ENCODE measurements at regions not wholly inside any gene's neighbourhood (a gene's known extent, or its start where the extent isn't known, plus 50 kb on each side); places are given as distances from the start of the nearest gene placed in this dataset.

- no peak for DNase-seq (ENCODE audit: extremely low spot score)
- ChIA-PET POLR2A (no interaction called here), CTCF (interaction anchor here (0.7 kb wide), 1 partner anchor 15 kb away, joined by 3 read pairs; no protein-coding TSS in a partner anchor)
- TF ChIP-seq PKNOX1 (IDR thresholded peaks at IDR 0.05), result no peak
- TF ChIP-seq L3MBTL2 (conservative IDR thresholded peaks at IDR 0.05), result no peak
- no peak for TF ChIP-seq SP1 (IDR thresholded peaks at IDR 0.05)
- TF ChIP-seq TARDBP (IDR thresholded peaks at IDR 0.05), result no peak
- no peak for TF ChIP-seq ELF4 (IDR thresholded peaks at IDR 0.05)
- no peak for TF ChIP-seq FOXK2 (IDR thresholded peaks at IDR 0.05)
- TF ChIP-seq FOXM1 (IDR thresholded peaks at IDR 0.05; ENCODE audit: borderline replicate concordance), result no peak
- TF ChIP-seq HDGF (IDR thresholded peaks at IDR 0.05; ENCODE audit: borderline replicate concordance), result no peak
- no peak for TF ChIP-seq ZNF384 (IDR thresholded peaks at IDR 0.05)
- no peak for TF ChIP-seq NFRKB (IDR thresholded peaks at IDR 0.05)
Observed at GRCh38 chr2:205887637-205888036, 198.3 kb downstream of the INO80D start.

- TF ChIP-seq BHLHE40 (IDR thresholded peaks at IDR 0.05; ENCODE audit: borderline replicate concordance), result no peak
- TF ChIP-seq ZNF384 (IDR thresholded peaks at IDR 0.05), result no peak
- no peak for TF ChIP-seq NFRKB (IDR thresholded peaks at IDR 0.05)
- TF ChIP-seq FOXA1 (IDR thresholded peaks at IDR 0.05), result no peak
- TF ChIP-seq SUZ12 (IDR thresholded peaks at IDR 0.05), result no peak
- peak; percentile 81 for TF ChIP-seq L3MBTL2 (conservative IDR thresholded peaks at IDR 0.05)
- ChIA-PET POLR2A (no interaction called here), CTCF (interaction anchor here (0.5 to 1.5 kb wide), 9 partner anchors 13 to 985 kb away, joined by 3 to 6 read pairs (median 3); no protein-coding TSS in a partner anchor)
- peak; percentile 90 for DNase-seq (ENCODE audit: extremely low spot score)
Observed at GRCh38 chr2:205885492-205886099, 200.4 kb downstream of the INO80D start.

- CTCF ChIA-PET, result interaction anchor here (0.6 kb wide), 1 partner anchor 792 kb away, joined by 3 read pairs; no protein-coding TSS in a partner anchor
- POLR2A ChIA-PET, result no interaction called here
- TF ChIP-seq ARNT (IDR thresholded peaks at IDR 0.05) (no peak), HDGF (IDR thresholded peaks at IDR 0.05; ENCODE audit: borderline replicate concordance) (no peak), NFRKB (IDR thresholded peaks at IDR 0.05) (no peak), BHLHE40 (IDR thresholded peaks at IDR 0.05; ENCODE audit: borderline replicate concordance) (no peak), PKNOX1 (IDR thresholded peaks at IDR 0.05) (no peak), FOXM1 (IDR thresholded peaks at IDR 0.05; ENCODE audit: borderline replicate concordance) (no peak), SP1 (IDR thresholded peaks at IDR 0.05) (no peak), FOXK2 (IDR thresholded peaks at IDR 0.05) (no peak), LEF1 (IDR thresholded peaks at IDR 0.05; ENCODE audit: borderline replicate concordance) (no peak), L3MBTL2 (conservative IDR thresholded peaks at IDR 0.05) (no peak), FOXA1 (IDR thresholded peaks at IDR 0.05) (no peak), TARDBP (IDR thresholded peaks at IDR 0.05) (no peak)
Observed at GRCh38 chr2:205883965-205884364, 201.7 kb downstream of the NRP2 start.

GRCh38 chr2:205882806-205883425 is 200.6 kb downstream of the NRP2 start:
- CTCF ChIA-PET, result interaction anchor here (1.0 kb wide), 1 partner anchor 43 kb away, joined by 3 read pairs; no protein-coding TSS in a partner anchor
- no peak for TF ChIP-seq FOXM1 (IDR thresholded peaks at IDR 0.05; ENCODE audit: borderline replicate concordance)
- no peak for TF ChIP-seq HDGF (IDR thresholded peaks at IDR 0.05; ENCODE audit: borderline replicate concordance)
- no peak for TF ChIP-seq LEF1 (IDR thresholded peaks at IDR 0.05; ENCODE audit: borderline replicate concordance)
- TF ChIP-seq ZNF384 (IDR thresholded peaks at IDR 0.05), result no peak
- TF ChIP-seq NFRKB (IDR thresholded peaks at IDR 0.05), result no peak
- no peak for TF ChIP-seq BHLHE40 (IDR thresholded peaks at IDR 0.05; ENCODE audit: borderline replicate concordance)
- TF ChIP-seq L3MBTL2 (conservative IDR thresholded peaks at IDR 0.05), result no peak
- TF ChIP-seq PKNOX1 (IDR thresholded peaks at IDR 0.05), result no peak
- TF ChIP-seq CTBP1 (IDR thresholded peaks at IDR 0.05; ENCODE audit: borderline replicate concordance), result no peak
- no peak for TF ChIP-seq ELF4 (IDR thresholded peaks at IDR 0.05)
- no peak for TF ChIP-seq ARNT (IDR thresholded peaks at IDR 0.05)
- TF ChIP-seq FOXA1 (IDR thresholded peaks at IDR 0.05), result no peak
- TF ChIP-seq SUZ12 (IDR thresholded peaks at IDR 0.05), result no peak
- POLR2A ChIA-PET, result no interaction called here
- DNase-seq (ENCODE audit: extremely low spot score), result no peak

More at GRCh38 chr2:205883965-205884364, 201.7 kb downstream of the NRP2 start:
- no peak for DNase-seq (ENCODE audit: extremely low spot score)

GRCh38 chr2:205880048-205880447 is 197.7 kb downstream of the NRP2 start:
- ChIA-PET POLR2A (no interaction called here), CTCF (no interaction called here)
- TF ChIP-seq SUZ12 (IDR thresholded peaks at IDR 0.05) (no peak), NFRKB (IDR thresholded peaks at IDR 0.05) (no peak), TARDBP (IDR thresholded peaks at IDR 0.05) (no peak), SP1 (IDR thresholded peaks at IDR 0.05) (no peak), ELF4 (IDR thresholded peaks at IDR 0.05) (no peak), FOXM1 (IDR thresholded peaks at IDR 0.05; ENCODE audit: borderline replicate concordance) (no peak), L3MBTL2 (conservative IDR thresholded peaks at IDR 0.05) (no peak)
- DNase-seq (ENCODE audit: extremely low spot score), result no peak

GRCh38 chr2:205878999-205879762 is 196.9 kb downstream of the NRP2 start:
- no peak for DNase-seq (ENCODE audit: extremely low spot score)
- no peak for TF ChIP-seq ARNT (IDR thresholded peaks at IDR 0.05)
- TF ChIP-seq CTBP1 (IDR thresholded peaks at IDR 0.05; ENCODE audit: borderline replicate concordance), result no peak
- TF ChIP-seq PKNOX1 (IDR thresholded peaks at IDR 0.05), result no peak
- no peak for TF ChIP-seq FOXA1 (IDR thresholded peaks at IDR 0.05)
- no peak for TF ChIP-seq FOXM1 (IDR thresholded peaks at IDR 0.05; ENCODE audit: borderline replicate concordance)
- TF ChIP-seq L3MBTL2 (conservative IDR thresholded peaks at IDR 0.05), result no peak
- TF ChIP-seq NFRKB (IDR thresholded peaks at IDR 0.05), result no peak
- no peak for TF ChIP-seq LEF1 (IDR thresholded peaks at IDR 0.05; ENCODE audit: borderline replicate concordance)
- TF ChIP-seq HDGF (IDR thresholded peaks at IDR 0.05; ENCODE audit: borderline replicate concordance), result no peak
- TF ChIP-seq ZNF384 (IDR thresholded peaks at IDR 0.05), result no peak
- CTCF ChIA-PET, result no interaction called here
- POLR2A ChIA-PET, result no interaction called here
